ENCODE measurements at regions not wholly inside any gene's neighbourhood (a gene's known extent, or its start where the extent isn't known, plus 50 kb on each side); places are given as distances from the start of the nearest gene placed in this dataset.

GRCh38 chr2:111694700-111695101 lies 189.3 kb downstream of the ANAPC1 start:
- Histone ChIP-seq H3K56ac (ENCODE audit: insufficient read length, low read depth, low read length) (no peak overlapping the region), H3K79me1 (ENCODE audit: insufficient read depth, low read depth, low read length, poor library complexity, severe bottlenecking) (no peaks in the 10 kb centered on the region), H4K5ac (ENCODE audit: insufficient read length, low read depth, low read length) (no peak overlapping the region), H3K27ac (ENCODE audit: insufficient read length, low read depth, low read length) (no peak overlapping the region), H3K4me2 (ENCODE audit: insufficient read depth, insufficient read length, low read length) (no peak overlapping the region), H3T11ph (ENCODE audit: low read length) (no peak overlapping the region), H3K23ac (ENCODE audit: insufficient read length, low read depth, low read length) (no peak overlapping the region), H2BK120ac (ENCODE audit: low read depth, low read length, poor library complexity, severe bottlenecking) (no peak overlapping the region), H3K27me3 (ENCODE audit: insufficient read depth, low read length) (no peaks in the 10 kb centered on the region), H2BK12ac (ENCODE audit: insufficient read length, low read depth, low read length) (no peak overlapping the region), H3K23me2 (ENCODE audit: insufficient read length, low read depth, low read length, poor library complexity, severe bottlenecking) (no peaks in the 10 kb centered on the region), H2BK15ac (ENCODE audit: low read depth, low read length) (no peak overlapping the region), H3K14ac (ENCODE audit: insufficient read depth, low read length) (no peak overlapping the region), H3K79me2 (ENCODE audit: insufficient read depth, low read length) (no peaks in the 10 kb centered on the region), H4K8ac (replicated peaks; ENCODE audit: insufficient read length, low read depth, low read length) (no peak overlapping the region), H4K20me1 (ENCODE audit: control insufficient read depth, insufficient read depth, insufficient read length) (no peaks in the 10 kb centered on the region), H3K4me1 (ENCODE audit: insufficient read depth, low read length) (no peaks in the 10 kb centered on the region), H3K9me3 (ENCODE audit: control insufficient read depth, low read depth, low read length) (no peaks in the 10 kb centered on the region), H3K9ac (ENCODE audit: extremely low read depth, insufficient read length, low read length) (no peak overlapping the region), H2BK20ac (ENCODE audit: low read depth, low read length, poor library complexity, severe bottlenecking) (no peak overlapping the region), H2BK5ac (ENCODE audit: insufficient read length, low read length) (no peak overlapping the region), H2AK5ac (ENCODE audit: insufficient read length, low read length) (no peak overlapping the region), H3K4ac (ENCODE audit: low read depth, low read length) (no peak overlapping the region), H3K18ac (ENCODE audit: insufficient read length, low read depth, low read length) (no peak overlapping the region), H4K91ac (ENCODE audit: insufficient read length, low read depth, low read length) (no peak overlapping the region), H2AFZ (ENCODE audit: low read length) (no peak overlapping the region)
- peaks cover 9 to 14% of the 10 kb centered on the region in 2 experiments for H3K9me3 Mint-ChIP-seq
- no peak for TF ChIP-seq CTCF (conservative IDR thresholded peaks at IDR 0.05)
- H3K4me3 Mint-ChIP-seq = no peak overlapping the region
- no peak for DNase-seq
- no peak overlapping the region for H3K27ac Mint-ChIP-seq
- H3K4me1 Mint-ChIP-seq = peaks cover 10 to 11% of the 10 kb centered on the region in 2 experiments
- peaks cover 3 to 25% (median 5%) of the 10 kb centered on the region in 3 experiments; a peak in 6 of 7 replicates for H3K36me3 Mint-ChIP-seq (ENCODE audit: insufficient read depth in 1 of 3, low read depth in 3 of 3)
- H3K27me3 Mint-ChIP-seq (ENCODE audit: low read depth) = peaks cover 5% of the 10 kb centered on the region; the same call in 1 of the 2 replicates
- WGBS (ENCODE audit: extremely low coverage, insufficient read length, low lambda C conversion rate) = no CpG with 5 or more reads among the region's 3 CpGs

All from H9 (cell line).